K562 (cell line): ENCODE measurements at regions not wholly inside any gene's neighbourhood (a gene's known extent, or its start where the extent isn't known, plus 50 kb on each side); places are given as distances from the start of the nearest gene placed in this dataset.

Experiments used
- BHLHE40 ChIP-seq: IDR thresholded peaks from 2 replicates; pipeline ENCODE4 v1.6.1; 2011; ENCODE audit warnings: low read length, improper control_type of control experiment
- CBFA2T3 ChIP-seq: fragments of 450-650 bp; IDR thresholded peaks from 2 replicates; pipeline ENCODE4 v1.6.1; 2017
- CCAR2 ChIP-seq: fragments of 200-400 bp; formaldehyde crosslinking; IDR thresholded peaks from 2 replicates; pipeline ENCODE4 v1.6.1; 2017; ENCODE audit warnings: mild to moderate bottlenecking, low read depth, low read length
- CREB1 ChIP-seq, 2 experiments: sonication (generic) in 1 of 2; formaldehyde crosslinking in 1 of 2; IDR thresholded peaks; 2 replicates each; pipeline versions ENCODE4 v1.6.1 to v1.8.0; 2012 to 2022; ENCODE audit warnings: inconsistent platforms in 1 of 2, mild to moderate bottlenecking in 1 of 2, missing genetic modification reagents in 1 of 2, moderate library complexity in 1 of 2
- HDAC8 ChIP-seq: fragments of 450-650 bp; IDR thresholded peaks from 2 replicates; pipeline ENCODE4 v1.6.1; 2016; ENCODE audit warnings: mild to moderate bottlenecking, missing genetic modification characterization, moderate library complexity, missing compliant biosample characterization
- OTX1 ChIP-seq: fragments of 450-650 bp; formaldehyde crosslinking; IDR thresholded peaks from 2 replicates; pipeline ENCODE4 v1.4.0; 2022; ENCODE audit warnings: mild to moderate bottlenecking
- SMARCC2 ChIP-seq: fragments of 450-650 bp; IDR thresholded peaks from 2 replicates; pipeline ENCODE4 v1.6.1; 2017; ENCODE audit warnings: antibody characterized with exemption, moderate library complexity, mild to moderate bottlenecking, low read depth
- SRF ChIP-seq, 2 experiments: fragments of 250-450, 450-650 bp in 1 of 2; sonication (Bioruptor Pico) in 1 of 2; sonication (generic) in 1 of 2; formaldehyde crosslinking; IDR thresholded peaks; 2 replicates each; pipeline versions ENCODE4 v1.5.0 to v1.5.1; 2020 to 2022; ENCODE audit warnings: mild to moderate bottlenecking in 1 of 2, missing genetic modification reagents in 1 of 2
- SUPT5H ChIP-seq: fragments of 450-650 bp; IDR thresholded peaks from 2 replicates; pipeline ENCODE4 v1.6.1; 2016
- TSC22D4 ChIP-seq: fragments of 450-650 bp; IDR thresholded peaks from 2 replicates; pipeline ENCODE4 v1.6.1; 2016; ENCODE audit warnings: missing genetic modification characterization, missing biosample characterization, control low read depth
- ZBTB17 ChIP-seq: fragments of 450-650 bp; formaldehyde crosslinking; IDR thresholded peaks from 2 replicates; pipeline ENCODE4 v1.4.0; 2020; ENCODE audit warnings: mild to moderate bottlenecking
- ZFP1 ChIP-seq: fragments of 450-650 bp; formaldehyde crosslinking; IDR thresholded peaks from 2 replicates; pipeline ENCODE4 v1.4.0; 2020; ENCODE audit warnings: mild to moderate bottlenecking, mixed read lengths
- ZNF197 ChIP-seq: fragments of 200-800 bp; sonication (Bioruptor generic); IDR thresholded peaks from 2 replicates; pipeline ENCODE4 v1.6.1; 2016; ENCODE audit warnings: low read depth, missing genetic modification characterization, missing compliant biosample characterization
- ZNF766 ChIP-seq: fragments of 200-800 bp; sonication (Bioruptor generic); conservative IDR thresholded peaks from 2 replicates; pipeline ENCODE4 v1.6.1; 2016; ENCODE audit warnings: missing genetic modification characterization, missing compliant biosample characterization
- TF ChIP-seq, protein P1 (sequence below): fragments of 250-450 bp; sonication (Bioruptor Pico); IDR thresholded peaks from 2 replicates; pipeline ENCODE4 v1.9.0; 2021; ENCODE audit warnings: mild to moderate bottlenecking, inconsistent platforms
- TF ChIP-seq, protein P2 (sequence below): sonication (generic); formaldehyde crosslinking; IDR thresholded peaks from 2 replicates; pipeline ENCODE4 v1.8.1; 2023; ENCODE audit warnings: mild to moderate bottlenecking, missing genetic modification reagents
- TF ChIP-seq, protein P3 (sequence below): fragments of 250-450 bp; sonication (Bioruptor Pico); IDR thresholded peaks from 2 replicates; pipeline ENCODE4 v1.4.0; 2020; ENCODE audit warnings: mild to moderate bottlenecking
- TF ChIP-seq, protein P4 (sequence below): fragments of 250-450 bp; sonication (Bioruptor Pico); IDR thresholded peaks from 2 replicates; pipeline ENCODE4 v1.5.0; 2020; ENCODE audit warnings: mild to moderate bottlenecking, borderline replicate concordance

DNA sequence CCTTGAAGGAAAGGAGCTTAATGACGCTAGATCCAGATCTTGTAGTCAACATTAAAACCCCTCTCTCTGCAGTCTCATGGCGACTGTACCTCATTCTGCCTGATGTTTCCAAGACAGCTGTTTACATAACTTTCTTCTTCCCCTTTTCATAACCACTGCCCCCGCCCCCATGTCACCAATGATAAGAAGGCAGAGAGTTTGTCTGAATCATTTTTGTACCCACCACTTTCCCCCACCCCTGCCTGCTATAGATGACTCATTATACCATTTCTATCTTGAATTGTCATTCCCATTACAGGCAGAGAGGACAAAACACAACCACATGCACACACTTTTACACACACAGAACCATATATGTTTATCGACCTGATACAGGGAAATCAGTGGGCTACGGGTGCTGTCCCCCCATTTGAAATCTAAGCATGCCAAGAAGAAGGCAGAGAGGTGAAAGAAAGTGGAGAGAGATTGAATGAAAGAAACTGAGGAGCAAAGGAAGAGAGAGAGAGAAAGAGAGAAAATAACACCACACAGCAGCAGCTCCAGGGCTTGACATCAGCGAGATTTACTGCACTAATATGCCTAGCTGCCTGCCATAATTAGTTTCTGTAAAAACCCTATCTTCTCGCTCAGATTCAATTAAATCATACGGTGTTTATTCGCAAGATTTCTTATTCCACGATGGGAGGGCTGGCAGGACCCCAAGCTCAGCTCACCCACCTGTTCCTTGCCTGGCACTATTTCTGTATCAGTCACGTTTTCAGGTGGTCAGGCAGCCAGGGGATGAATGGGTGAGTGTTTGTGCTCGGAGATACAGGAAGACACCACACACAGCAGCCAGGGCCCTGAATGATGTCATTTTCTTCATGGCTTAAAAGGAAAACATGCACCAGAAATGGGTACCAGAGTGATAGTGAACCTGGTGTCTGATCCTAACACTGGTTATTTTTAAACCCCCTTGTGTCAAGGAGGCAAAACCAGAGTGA, 114.3 kb upstream of the SERP2 start (continued):
- TF ChIP-seq, protein P1, sequence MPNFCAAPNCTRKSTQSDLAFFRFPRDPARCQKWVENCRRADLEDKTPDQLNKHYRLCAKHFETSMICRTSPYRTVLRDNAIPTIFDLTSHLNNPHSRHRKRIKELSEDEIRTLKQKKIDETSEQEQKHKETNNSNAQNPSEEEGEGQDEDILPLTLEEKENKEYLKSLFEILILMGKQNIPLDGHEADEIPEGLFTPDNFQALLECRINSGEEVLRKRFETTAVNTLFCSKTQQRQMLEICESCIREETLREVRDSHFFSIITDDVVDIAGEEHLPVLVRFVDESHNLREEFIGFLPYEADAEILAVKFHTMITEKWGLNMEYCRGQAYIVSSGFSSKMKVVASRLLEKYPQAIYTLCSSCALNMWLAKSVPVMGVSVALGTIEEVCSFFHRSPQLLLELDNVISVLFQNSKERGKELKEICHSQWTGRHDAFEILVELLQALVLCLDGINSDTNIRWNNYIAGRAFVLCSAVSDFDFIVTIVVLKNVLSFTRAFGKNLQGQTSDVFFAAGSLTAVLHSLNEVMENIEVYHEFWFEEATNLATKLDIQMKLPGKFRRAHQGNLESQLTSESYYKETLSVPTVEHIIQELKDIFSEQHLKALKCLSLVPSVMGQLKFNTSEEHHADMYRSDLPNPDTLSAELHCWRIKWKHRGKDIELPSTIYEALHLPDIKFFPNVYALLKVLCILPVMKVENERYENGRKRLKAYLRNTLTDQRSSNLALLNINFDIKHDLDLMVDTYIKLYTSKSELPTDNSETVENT (CRISPR knock-in tag): no peak
- TF ChIP-seq SUPT5H: no peak
- TF ChIP-seq, protein P2, sequence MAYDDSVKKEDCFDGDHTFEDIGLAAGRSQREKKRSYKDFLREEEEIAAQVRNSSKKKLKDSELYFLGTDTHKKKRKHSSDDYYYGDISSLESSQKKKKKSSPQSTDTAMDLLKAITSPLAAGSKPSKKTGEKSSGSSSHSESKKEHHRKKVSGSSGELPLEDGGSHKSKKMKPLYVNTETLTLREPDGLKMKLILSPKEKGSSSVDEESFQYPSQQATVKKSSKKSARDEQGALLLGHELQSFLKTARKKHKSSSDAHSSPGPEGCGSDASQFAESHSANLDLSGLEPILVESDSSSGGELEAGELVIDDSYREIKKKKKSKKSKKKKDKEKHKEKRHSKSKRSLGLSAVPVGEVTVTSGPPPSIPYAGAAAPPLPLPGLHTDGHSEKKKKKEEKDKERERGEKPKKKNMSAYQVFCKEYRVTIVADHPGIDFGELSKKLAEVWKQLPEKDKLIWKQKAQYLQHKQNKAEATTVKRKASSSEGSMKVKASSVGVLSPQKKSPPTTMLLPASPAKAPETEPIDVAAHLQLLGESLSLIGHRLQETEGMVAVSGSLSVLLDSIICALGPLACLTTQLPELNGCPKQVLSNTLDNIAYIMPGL (CRISPR knock-in tag): no peak
- TF ChIP-seq SMARCC2: no peak; the same call in 1 of the 2 replicates
- no peak for TF ChIP-seq ZFP1 (CRISPR knock-in tag)
- peak; percentile 66 for TF ChIP-seq CBFA2T3
- no peak for TF ChIP-seq OTX1
- no peak for TF ChIP-seq TSC22D4 (tag)
- TF ChIP-seq, protein P3, sequence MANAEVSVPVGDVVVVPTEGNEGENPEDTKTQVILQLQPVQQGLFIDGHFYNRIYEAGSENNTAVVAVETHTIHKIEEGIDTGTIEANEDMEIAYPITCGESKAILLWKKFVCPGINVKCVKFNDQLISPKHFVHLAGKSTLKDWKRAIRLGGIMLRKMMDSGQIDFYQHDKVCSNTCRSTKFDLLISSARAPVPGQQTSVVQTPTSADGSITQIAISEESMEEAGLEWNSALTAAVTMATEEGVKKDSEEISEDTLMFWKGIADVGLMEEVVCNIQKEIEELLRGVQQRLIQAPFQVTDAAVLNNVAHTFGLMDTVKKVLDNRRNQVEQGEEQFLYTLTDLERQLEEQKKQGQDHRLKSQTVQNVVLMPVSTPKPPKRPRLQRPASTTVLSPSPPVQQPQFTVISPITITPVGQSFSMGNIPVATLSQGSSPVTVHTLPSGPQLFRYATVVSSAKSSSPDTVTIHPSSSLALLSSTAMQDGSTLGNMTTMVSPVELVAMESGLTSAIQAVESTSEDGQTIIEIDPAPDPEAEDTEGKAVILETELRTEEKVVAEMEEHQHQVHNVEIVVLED (CRISPR knock-in tag): no peak
- TF ChIP-seq, protein P4, sequence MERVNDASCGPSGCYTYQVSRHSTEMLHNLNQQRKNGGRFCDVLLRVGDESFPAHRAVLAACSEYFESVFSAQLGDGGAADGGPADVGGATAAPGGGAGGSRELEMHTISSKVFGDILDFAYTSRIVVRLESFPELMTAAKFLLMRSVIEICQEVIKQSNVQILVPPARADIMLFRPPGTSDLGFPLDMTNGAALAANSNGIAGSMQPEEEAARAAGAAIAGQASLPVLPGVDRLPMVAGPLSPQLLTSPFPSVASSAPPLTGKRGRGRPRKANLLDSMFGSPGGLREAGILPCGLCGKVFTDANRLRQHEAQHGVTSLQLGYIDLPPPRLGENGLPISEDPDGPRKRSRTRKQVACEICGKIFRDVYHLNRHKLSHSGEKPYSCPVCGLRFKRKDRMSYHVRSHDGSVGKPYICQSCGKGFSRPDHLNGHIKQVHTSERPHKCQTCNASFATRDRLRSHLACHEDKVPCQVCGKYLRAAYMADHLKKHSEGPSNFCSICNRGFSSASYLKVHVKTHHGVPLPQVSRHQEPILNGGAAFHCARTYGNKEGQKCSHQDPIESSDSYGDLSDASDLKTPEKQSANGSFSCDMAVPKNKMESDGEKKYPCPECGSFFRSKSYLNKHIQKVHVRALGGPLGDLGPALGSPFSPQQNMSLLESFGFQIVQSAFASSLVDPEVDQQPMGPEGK (CRISPR knock-in tag): no peak
- no peak for TF ChIP-seq CCAR2
- TF ChIP-seq ZBTB17 (CRISPR knock-in tag): no peak
- TF ChIP-seq ZNF197 (CRISPR knock-in tag): no peak
- no peak for TF ChIP-seq ZNF766 (CRISPR knock-in tag)
- no peak for TF ChIP-seq SRF (CRISPR knock-in tag; IDR thresholded peaks at IDR 0.05)
- TF ChIP-seq BHLHE40: peak; percentile 32; the same call in 1 of the 2 replicates
- TF ChIP-seq HDAC8: no peak
- TF ChIP-seq CREB1 (IDR thresholded peaks at IDR 0.05): no peak
- no peak for TF ChIP-seq CREB1 (CRISPR knock-in tag; IDR thresholded peaks at IDR 0.05)
